ENCODE measurements at regions not wholly inside any gene's neighbourhood (a gene's known extent, or its start where the extent isn't known, plus 50 kb on each side); places are given as distances from the start of the nearest gene placed in this dataset.

DNA sequence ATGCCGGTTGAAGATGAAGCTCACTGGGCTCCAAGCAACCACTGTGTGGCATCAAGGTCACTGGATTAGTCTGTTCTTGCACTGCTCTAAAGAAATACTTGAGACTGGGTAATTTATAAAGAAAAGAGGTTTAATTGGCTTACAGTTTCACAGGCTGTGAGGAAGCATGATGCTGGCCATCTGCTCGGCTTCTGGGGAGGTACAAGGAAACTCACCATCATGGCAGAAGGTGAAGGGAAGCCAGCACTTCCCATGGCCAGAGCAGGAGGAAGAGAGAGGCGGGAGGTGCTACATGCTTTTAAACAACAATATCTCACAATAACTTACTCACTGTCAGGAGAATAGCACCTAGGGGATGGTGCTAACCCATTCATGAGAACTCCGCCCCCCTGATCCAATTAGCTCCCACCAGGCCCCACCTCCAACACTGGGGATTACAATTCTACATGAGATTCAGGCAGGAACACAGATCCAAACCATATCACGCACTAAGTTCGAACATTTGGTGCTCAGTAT, 109.7 kb upstream of the MGAT5 start:
- Histone ChIP-seq H3K4me3 (ENCODE audit: low read length) (no peak overlapping the region), H3K9ac (ENCODE audit: low read length) (no peak overlapping the region), H3K36me3 (ENCODE audit: control insufficient read depth, insufficient read depth, low read length) (no peaks in the 10 kb centered on the region), H3K27ac (ENCODE audit: low read depth, low read length) (no peak overlapping the region), H3K4me1 (ENCODE audit: control insufficient read depth, insufficient read depth, low read length) (peaks cover 3% of the 10 kb centered on the region), H3K27me3 (ENCODE audit: control insufficient read depth, insufficient read depth, low read length) (no peaks in the 10 kb centered on the region)

- no peaks in the 10 kb centered on the region for H3K36me3 ChIP-seq (ENCODE audit: control insufficient read depth, insufficient read depth, low read length)
- H3K27ac ChIP-seq (ENCODE audit: low read depth, low read length), result no peak overlapping the region
- H3K9ac ChIP-seq (ENCODE audit: low read length), result no peak overlapping the region
- H3K4me1 ChIP-seq (ENCODE audit: control insufficient read depth, insufficient read depth, low read length), result peaks cover 3% of the 10 kb centered on the region
- no peak overlapping the region for H3K4me3 ChIP-seq (ENCODE audit: low read length)
- no peaks in the 10 kb centered on the region for H3K27me3 ChIP-seq (ENCODE audit: control insufficient read depth, insufficient read depth, low read length)
These were observed 109.2 kb upstream of the MGAT5 start for GRCh38 chr2:134144651-134145050.

DNA sequence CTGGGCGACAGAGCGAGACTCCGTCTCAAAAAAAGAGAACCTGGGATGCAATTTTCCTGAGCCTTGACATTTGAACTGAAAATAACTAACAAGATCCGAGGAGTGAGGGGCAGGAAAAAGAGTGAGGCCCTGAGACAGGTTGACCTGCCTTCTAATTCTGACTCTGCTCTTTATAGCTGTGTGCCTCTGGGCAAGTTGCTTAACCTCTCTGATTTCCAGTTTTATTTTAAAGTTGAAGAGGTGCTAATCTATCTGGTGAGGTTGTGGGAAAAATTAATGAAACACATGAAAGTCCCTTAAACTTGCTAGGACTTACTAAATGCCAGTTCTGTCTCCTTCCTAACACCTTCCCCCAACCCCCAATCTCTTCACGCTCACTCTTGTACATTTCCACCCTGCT, 108.4 kb upstream of the MGAT5 start:
- Histone ChIP-seq H3K4me3 (ENCODE audit: low read length) (no peak overlapping the region), H3K36me3 (ENCODE audit: control insufficient read depth, insufficient read depth, low read length) (no peaks in the 10 kb centered on the region), H3K9ac (ENCODE audit: low read length) (no peak overlapping the region), H3K4me1 (ENCODE audit: control insufficient read depth, insufficient read depth, low read length) (peaks cover 3% of the 10 kb centered on the region), H3K27ac (ENCODE audit: low read depth, low read length) (no peak overlapping the region), H3K27me3 (ENCODE audit: control insufficient read depth, insufficient read depth, low read length) (no peaks in the 10 kb centered on the region)

- Histone ChIP-seq H3K4me3 (ENCODE audit: low read length) (no peak overlapping the region), H3K36me3 (ENCODE audit: control insufficient read depth, insufficient read depth, low read length) (no peaks in the 10 kb centered on the region), H3K27ac (ENCODE audit: low read depth, low read length) (no peak overlapping the region), H3K9ac (ENCODE audit: low read length) (no peak overlapping the region), H3K27me3 (ENCODE audit: control insufficient read depth, insufficient read depth, low read length) (no peaks in the 10 kb centered on the region), H3K4me1 (ENCODE audit: control insufficient read depth, insufficient read depth, low read length) (peaks cover 3% of the 10 kb centered on the region)
These were observed 107.7 kb upstream of the MGAT5 start for GRCh38 chr2:134146161-134146560.

GRCh38 chr2:134146620-134147019, 107.3 kb upstream of the MGAT5 start:
- Histone ChIP-seq H3K4me3 (ENCODE audit: low read length) (no peak overlapping the region), H3K27ac (ENCODE audit: low read depth, low read length) (no peak overlapping the region), H3K27me3 (ENCODE audit: control insufficient read depth, insufficient read depth, low read length) (no peaks in the 10 kb centered on the region), H3K9ac (ENCODE audit: low read length) (no peak overlapping the region), H3K36me3 (ENCODE audit: control insufficient read depth, insufficient read depth, low read length) (no peaks in the 10 kb centered on the region), H3K4me1 (ENCODE audit: control insufficient read depth, insufficient read depth, low read length) (peaks cover 3% of the 10 kb centered on the region)

GRCh38 chr2:134148172-134148571, 105.7 kb upstream of the MGAT5 start:
- no peak overlapping the region for H3K4me3 ChIP-seq (ENCODE audit: low read length)
- no peaks in the 10 kb centered on the region for H3K36me3 ChIP-seq (ENCODE audit: control insufficient read depth, insufficient read depth, low read length)
- H3K9ac ChIP-seq (ENCODE audit: low read length), result no peak overlapping the region
- H3K27me3 ChIP-seq (ENCODE audit: control insufficient read depth, insufficient read depth, low read length), result no peaks in the 10 kb centered on the region
- peaks cover 3% of the 10 kb centered on the region for H3K4me1 ChIP-seq (ENCODE audit: control insufficient read depth, insufficient read depth, low read length)
- H3K27ac ChIP-seq (ENCODE audit: low read depth, low read length), result no peak overlapping the region

GRCh38 chr2:134148843-134149472, 104.9 kb upstream of the MGAT5 start:
- Histone ChIP-seq H3K36me3 (ENCODE audit: control insufficient read depth, insufficient read depth, low read length) (no peaks in the 10 kb centered on the region), H3K4me1 (ENCODE audit: control insufficient read depth, insufficient read depth, low read length) (peaks cover 3% of the 10 kb centered on the region), H3K27me3 (ENCODE audit: control insufficient read depth, insufficient read depth, low read length) (no peaks in the 10 kb centered on the region), H3K9ac (ENCODE audit: low read length) (no peak overlapping the region), H3K4me3 (ENCODE audit: low read length) (no peak overlapping the region), H3K27ac (ENCODE audit: low read depth, low read length) (no peak overlapping the region)

DNA sequence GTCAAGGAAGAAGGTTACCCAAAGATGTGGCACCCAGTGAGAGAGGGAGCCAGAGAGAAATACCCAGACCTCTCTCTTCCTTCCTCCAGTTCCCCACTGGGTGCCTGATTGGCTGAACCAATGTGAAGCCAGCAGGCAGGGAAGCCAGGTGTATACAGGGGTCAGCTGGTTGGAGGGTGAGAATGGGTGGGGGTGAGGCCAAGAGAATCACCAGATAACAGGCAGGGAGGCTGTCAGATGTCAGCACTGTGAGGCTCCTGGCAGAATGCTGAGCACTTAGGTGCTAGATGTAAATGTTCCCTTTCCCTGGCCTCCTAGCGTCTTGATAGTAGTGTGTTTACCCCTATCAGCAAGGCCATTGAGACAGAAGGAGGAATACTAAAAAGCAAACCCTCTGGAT, 104.0 kb upstream of the MGAT5 start:
- no peaks in the 10 kb centered on the region for H3K27me3 ChIP-seq (ENCODE audit: control insufficient read depth, insufficient read depth, low read length)
- H3K27ac ChIP-seq (ENCODE audit: low read depth, low read length), result no peak overlapping the region
- peaks cover 3% of the 10 kb centered on the region for H3K4me1 ChIP-seq (ENCODE audit: control insufficient read depth, insufficient read depth, low read length)
- no peak overlapping the region for H3K4me3 ChIP-seq (ENCODE audit: low read length)
- no peak overlapping the region for H3K9ac ChIP-seq (ENCODE audit: low read length)
- no peaks in the 10 kb centered on the region for H3K36me3 ChIP-seq (ENCODE audit: control insufficient read depth, insufficient read depth, low read length)

- no peak overlapping the region for H3K27ac ChIP-seq (ENCODE audit: low read depth, low read length)
- H3K36me3 ChIP-seq (ENCODE audit: control insufficient read depth, insufficient read depth, low read length), result no peaks in the 10 kb centered on the region
- peaks cover 3% of the 10 kb centered on the region for H3K4me1 ChIP-seq (ENCODE audit: control insufficient read depth, insufficient read depth, low read length)
These were observed 103.1 kb upstream of the MGAT5 start for GRCh38 chr2:134150760-134151159.

GRCh38 chr2:134152045-134153010, 101.5 kb upstream of the MGAT5 start:
- H3K27ac ChIP-seq (ENCODE audit: low read depth, low read length), result no peak overlapping the region
- H3K4me3 ChIP-seq (ENCODE audit: low read length), result no peak overlapping the region
- no peak overlapping the region for H3K9ac ChIP-seq (ENCODE audit: low read length)
- no peaks in the 10 kb centered on the region for H3K4me1 ChIP-seq (ENCODE audit: control insufficient read depth, insufficient read depth, low read length)
- H3K36me3 ChIP-seq (ENCODE audit: control insufficient read depth, insufficient read depth, low read length), result no peaks in the 10 kb centered on the region
- no peaks in the 10 kb centered on the region for H3K27me3 ChIP-seq (ENCODE audit: control insufficient read depth, insufficient read depth, low read length)

More at GRCh38 chr2:134150760-134151159, 103.1 kb upstream of the MGAT5 start:
- Histone ChIP-seq H3K27me3 (ENCODE audit: control insufficient read depth, insufficient read depth, low read length) (no peaks in the 10 kb centered on the region), H3K9ac (ENCODE audit: low read length) (no peak overlapping the region), H3K4me3 (ENCODE audit: low read length) (no peak overlapping the region)

GRCh38 chr2:134153294-134153880, 100.5 kb upstream of the MGAT5 start:
- Histone ChIP-seq H3K4me3 (ENCODE audit: low read length) (no peak overlapping the region), H3K27ac (ENCODE audit: low read depth, low read length) (no peak overlapping the region)

GRCh38 chr2:134154246-134154645, 99.6 kb upstream of the MGAT5 start:
- Histone ChIP-seq H3K27ac (ENCODE audit: low read depth, low read length) (no peak overlapping the region), H3K4me1 (ENCODE audit: control insufficient read depth, insufficient read depth, low read length) (no peaks in the 10 kb centered on the region), H3K36me3 (ENCODE audit: control insufficient read depth, insufficient read depth, low read length) (no peaks in the 10 kb centered on the region), H3K27me3 (ENCODE audit: control insufficient read depth, insufficient read depth, low read length) (no peaks in the 10 kb centered on the region), H3K9ac (ENCODE audit: low read length) (no peak overlapping the region), H3K4me3 (ENCODE audit: low read length) (no peak overlapping the region)

More at GRCh38 chr2:134153294-134153880, 100.5 kb upstream of the MGAT5 start:
- Histone ChIP-seq H3K9ac (ENCODE audit: low read length) (no peak overlapping the region), H3K36me3 (ENCODE audit: control insufficient read depth, insufficient read depth, low read length) (no peaks in the 10 kb centered on the region), H3K4me1 (ENCODE audit: control insufficient read depth, insufficient read depth, low read length) (no peaks in the 10 kb centered on the region), H3K27me3 (ENCODE audit: control insufficient read depth, insufficient read depth, low read length) (no peaks in the 10 kb centered on the region)

All from rectal smooth muscle tissue (tissue), 1 donor.